Activated CD4-positive, alpha-beta T cell treated with anti-CD3 and anti-CD28 coated beads, Interleukin-2, amount 10 ng/mL, durations not matched to agents 24 days and 14 days (primary cell): ENCODE measurements at regions not wholly inside any gene's neighbourhood (a gene's known extent, or its start where the extent isn't known, plus 50 kb on each side); places are given as distances from the start of the nearest gene placed in this dataset.

Experiments used
- DNase-seq: peaks from one replicate; pipeline ENCODE4 v3.0.0; 2022
- H3K27ac Mint-ChIP-seq: one replicate; pipeline ENCODE4 v1.8.0; 2022; ENCODE audit warnings: mild to moderate bottlenecking, mixed read lengths
- H3K27me3 Mint-ChIP-seq: one replicate; pipeline ENCODE4 v1.8.0; 2022; ENCODE audit warnings: mixed read lengths
- H3K36me3 Mint-ChIP-seq: one replicate; pipeline ENCODE4 v1.8.0; 2022; ENCODE audit warnings: low read depth, mild to moderate bottlenecking, mixed read lengths
- H3K4me1 Mint-ChIP-seq: one replicate; pipeline ENCODE4 v1.8.0; 2021; ENCODE audit warnings: mixed read lengths
- H3K4me3 Mint-ChIP-seq: one replicate; pipeline ENCODE4 v1.8.0; 2022; ENCODE audit warnings: mild to moderate bottlenecking, moderate library complexity, mixed read lengths
- H3K9me3 Mint-ChIP-seq: one replicate; pipeline ENCODE4 v1.8.0; 2021; ENCODE audit warnings: mixed read lengths
- intact Hi-C: fragments of 100-400 bp; cut with micrococcal nuclease; formaldehyde crosslinking; loops from one replicate; pipeline ENCODE4 v1.15.1; 2023

GRCh38 chr6:45830441-45831139, 185.1 kb downstream of the CLIC5 start:
- peaks cover 38% of the 10 kb centered on the region for H3K4me1 Mint-ChIP-seq
- H3K9me3 Mint-ChIP-seq = peaks cover 6% of the 10 kb centered on the region
- H3K27me3 Mint-ChIP-seq = no peaks in the 10 kb centered on the region
- peak overlapping the region; percentile 76 for H3K4me3 Mint-ChIP-seq
- intact Hi-C loops = loop anchor here (2.0 to 10.0 kb wide), 5 partner anchors 28 to 408 kb away; partner anchors contain the start of gene CLIC5
- H3K36me3 Mint-ChIP-seq = peaks cover 2% of the 10 kb centered on the region
- DNase-seq = peak; percentile 82
- peak overlapping the region; percentile 91 for H3K27ac Mint-ChIP-seq

- Mint-ChIP-seq H3K4me3 (peak overlapping the region; percentile 58), H3K4me1 (peaks cover 32% of the 10 kb centered on the region), H3K36me3 (peaks cover 2% of the 10 kb centered on the region), H3K27me3 (no peaks in the 10 kb centered on the region), H3K9me3 (peaks cover 6% of the 10 kb centered on the region), H3K27ac (peak overlapping the region; percentile 91)
- no peak for DNase-seq
- intact Hi-C loops = loop anchor here (2.0 to 10.0 kb wide), 5 partner anchors 27 to 408 kb away; partner anchors contain the start of gene CLIC5
Measured at GRCh38 chr6:45829873-45830272, 185.8 kb downstream of the CLIC5 start.

- no peaks in the 10 kb centered on the region for H3K27me3 Mint-ChIP-seq
- H3K36me3 Mint-ChIP-seq = peaks cover 5% of the 10 kb centered on the region
- peaks cover 9% of the 10 kb centered on the region for H3K9me3 Mint-ChIP-seq
- intact Hi-C loops = no loop called here
- no peak overlapping the region for H3K4me3 Mint-ChIP-seq
- peaks cover 34% of the 10 kb centered on the region for H3K4me1 Mint-ChIP-seq
- H3K27ac Mint-ChIP-seq = no peak overlapping the region
- no peak for DNase-seq
Measured at GRCh38 chr6:45827952-45828530, 187.6 kb downstream of the CLIC5 start.

GRCh38 chr6:45822873-45823272, 192.8 kb downstream of the CLIC5 start:
- peak overlapping the region; percentile 42 for H3K4me3 Mint-ChIP-seq
- H3K9me3 Mint-ChIP-seq = peaks cover 36% of the 10 kb centered on the region
- intact Hi-C loops = loop anchor here (1.0 to 2.0 kb wide), 5 partner anchors 9 to 108 kb away; no protein-coding TSS in a partner anchor
- peaks cover 10% of the 10 kb centered on the region for H3K36me3 Mint-ChIP-seq
- no peak for DNase-seq
- peak overlapping the region; percentile 71 for H3K27ac Mint-ChIP-seq
- H3K27me3 Mint-ChIP-seq = no peaks in the 10 kb centered on the region
- peaks cover 24% of the 10 kb centered on the region for H3K4me1 Mint-ChIP-seq

- Mint-ChIP-seq H3K36me3 (peaks cover 10% of the 10 kb centered on the region), H3K4me1 (peaks cover 24% of the 10 kb centered on the region), H3K27ac (peak overlapping the region; percentile 71), H3K4me3 (peak overlapping the region; percentile 44), H3K9me3 (peaks cover 36% of the 10 kb centered on the region), H3K27me3 (no peaks in the 10 kb centered on the region)
- no peak for DNase-seq
- intact Hi-C loops = loop anchor here (1.0 to 2.0 kb wide), 4 partner anchors 20 to 108 kb away; no protein-coding TSS in a partner anchor
Measured at GRCh38 chr6:45822246-45822812, 193.3 kb downstream of the CLIC5 start.

- Mint-ChIP-seq H3K36me3 (peaks cover 12% of the 10 kb centered on the region), H3K4me3 (no peak overlapping the region)
Measured at GRCh38 chr6:45818655-45819054, 197.0 kb downstream of the CLIC5 start.

GRCh38 chr6:45816674-45817297, 198.9 kb downstream of the CLIC5 start:
- peaks cover 34% of the 10 kb centered on the region for H3K4me1 Mint-ChIP-seq
- no peak overlapping the region for H3K4me3 Mint-ChIP-seq
- peak overlapping the region; percentile 66 for H3K27ac Mint-ChIP-seq
- intact Hi-C loops = no loop called here
- no peak for DNase-seq
- peaks cover 10% of the 10 kb centered on the region for H3K36me3 Mint-ChIP-seq
- H3K27me3 Mint-ChIP-seq = no peaks in the 10 kb centered on the region
- H3K9me3 Mint-ChIP-seq = peaks cover 25% of the 10 kb centered on the region

More at GRCh38 chr6:45818655-45819054, 197.0 kb downstream of the CLIC5 start:
- Mint-ChIP-seq H3K27ac (no peak overlapping the region), H3K9me3 (peaks cover 30% of the 10 kb centered on the region), H3K4me1 (peaks cover 40% of the 10 kb centered on the region), H3K27me3 (no peaks in the 10 kb centered on the region)
- intact Hi-C loops = no loop called here
- no peak for DNase-seq

- H3K36me3 Mint-ChIP-seq = peaks cover 6% of the 10 kb centered on the region
- H3K27ac Mint-ChIP-seq = peak overlapping the region; percentile 63
- intact Hi-C loops = no loop called here
- peaks cover 28% of the 10 kb centered on the region for H3K4me1 Mint-ChIP-seq
- no peaks in the 10 kb centered on the region for H3K27me3 Mint-ChIP-seq
- DNase-seq = no peak
- peaks cover 25% of the 10 kb centered on the region for H3K9me3 Mint-ChIP-seq
- H3K4me3 Mint-ChIP-seq = no peak overlapping the region
Measured at GRCh38 chr6:45815466-45816125, 200.1 kb downstream of the CLIC5 start.

- Mint-ChIP-seq H3K4me3 (no peak overlapping the region), H3K9me3 (peaks cover 26% of the 10 kb centered on the region), H3K27me3 (no peaks in the 10 kb centered on the region), H3K4me1 (peaks cover 26% of the 10 kb centered on the region), H3K36me3 (peaks cover 6% of the 10 kb centered on the region), H3K27ac (no peak overlapping the region)
- intact Hi-C loops = loop anchor here (1.0 kb wide), 1 partner anchor 12 kb away; no protein-coding TSS in a partner anchor
- DNase-seq = no peak
Measured at GRCh38 chr6:45814772-45815171, 200.9 kb downstream of the CLIC5 start.

GRCh38 chr6:45813943-45814342, 201.7 kb downstream of the CLIC5 start:
- intact Hi-C loops = loop anchor here (1.0 kb wide), 1 partner anchor 12 kb away; no protein-coding TSS in a partner anchor
- H3K9me3 Mint-ChIP-seq = peaks cover 28% of the 10 kb centered on the region
- no peaks in the 10 kb centered on the region for H3K27me3 Mint-ChIP-seq
- DNase-seq = no peak
- peak overlapping the region; percentile 6 for H3K4me3 Mint-ChIP-seq
- H3K27ac Mint-ChIP-seq = peak overlapping the region; percentile 61
- peaks cover 26% of the 10 kb centered on the region for H3K4me1 Mint-ChIP-seq
- peaks cover 6% of the 10 kb centered on the region for H3K36me3 Mint-ChIP-seq

- no peak for DNase-seq
- Mint-ChIP-seq H3K4me1 (peaks cover 26% of the 10 kb centered on the region), H3K9me3 (peaks cover 19% of the 10 kb centered on the region), H3K36me3 (peaks cover 4% of the 10 kb centered on the region), H3K27me3 (no peaks in the 10 kb centered on the region), H3K27ac (no peak overlapping the region), H3K4me3 (no peak overlapping the region)
- intact Hi-C loops = no loop called here
Measured at GRCh38 chr6:45812922-45813321, 202.7 kb downstream of the CLIC5 start.

GRCh38 chr6:45808917-45809316, 206.7 kb downstream of the CLIC5 start:
- peaks cover 16% of the 10 kb centered on the region for H3K9me3 Mint-ChIP-seq
- no peaks in the 10 kb centered on the region for H3K36me3 Mint-ChIP-seq
- peaks cover 10% of the 10 kb centered on the region for H3K4me1 Mint-ChIP-seq
- no peak overlapping the region for H3K4me3 Mint-ChIP-seq
- no peak for DNase-seq
- H3K27ac Mint-ChIP-seq = no peak overlapping the region
- intact Hi-C loops = loop anchor here (10.0 kb wide), 4 partner anchors 206 to 644 kb away; partner anchors contain the start of gene CLIC5
- H3K27me3 Mint-ChIP-seq = no peaks in the 10 kb centered on the region

- Mint-ChIP-seq H3K9me3 (peaks cover 16% of the 10 kb centered on the region), H3K27me3 (no peaks in the 10 kb centered on the region), H3K27ac (no peak overlapping the region), H3K36me3 (no peaks in the 10 kb centered on the region), H3K4me1 (peaks cover 2% of the 10 kb centered on the region), H3K4me3 (no peak overlapping the region)
- no peak for DNase-seq
- intact Hi-C loops = loop anchor here (10.0 kb wide), 4 partner anchors 207 to 643 kb away; partner anchors contain the start of gene CLIC5
Measured at GRCh38 chr6:45808042-45808645, 207.5 kb downstream of the CLIC5 start.
